AG08396 (cell line): ENCODE measurements at regions not wholly inside any gene's neighbourhood (a gene's known extent, or its start where the extent isn't known, plus 50 kb on each side); places are given as distances from the start of the nearest gene placed in this dataset.
"Not testable (repeated sequence)": the region's sequence is repeated elsewhere in the genome, so short reads cannot be mapped to it uniquely, and the experiment has no call there.

Experiments used
- DNase-seq: peaks from one replicate; pipeline ENCODE4 v3.0.0; 2012; ENCODE audit warnings: low spot score, mixed read lengths

- not testable (repeated sequence) for DNase-seq
These were observed 97.5 kb downstream of the ZNF664 start for GRCh38 chr12:124070394-124071074.

GRCh38 chr12:124071075-124071443 lies 98.0 kb downstream of the ZNF664 start:
- DNase-seq = no peak

- DNase-seq = no peak
These were observed 100.5 kb downstream of the ZNF664 start for GRCh38 chr12:124073356-124074035.

- DNase-seq = no peak
These were observed 102.8 kb downstream of the ZNF664 start for GRCh38 chr12:124075841-124076240.

GRCh38 chr12:124077701-124078100 lies 104.7 kb downstream of the ZNF664 start:
- no peak for DNase-seq

- DNase-seq = no peak
These were observed 105.8 kb downstream of the ZNF664 start for GRCh38 chr12:124078800-124079199.

- DNase-seq = no peak
These were observed 107.6 kb downstream of the ZNF664 start for GRCh38 chr12:124080649-124081048.

GRCh38 chr12:124082012-124082411 lies 109.0 kb downstream of the ZNF664 start:
- no peak for DNase-seq

- DNase-seq = no peak
These were observed 109.7 kb downstream of the ZNF664 start for GRCh38 chr12:124082687-124083086.

GRCh38 chr12:124083708-124084107 lies 110.7 kb downstream of the ZNF664 start:
- DNase-seq = no peak

- no peak for DNase-seq
These were observed 112.6 kb downstream of the ZNF664 start for GRCh38 chr12:124085419-124086296.

- DNase-seq = no peak
These were observed 113.4 kb downstream of the ZNF664 start for GRCh38 chr12:124086299-124086898.

GRCh38 chr12:124087266-124088051 lies 114.4 kb downstream of the ZNF664 start:
- DNase-seq = no peak

- no peak for DNase-seq
These were observed 115.3 kb downstream of the ZNF664 start for GRCh38 chr12:124088217-124088907.

- DNase-seq = not testable (repeated sequence)
These were observed 116.3 kb downstream of the ZNF664 start for GRCh38 chr12:124089181-124089914.

GRCh38 chr12:124091835-124092234 lies 118.8 kb downstream of the ZNF664 start:
- DNase-seq = no peak

GRCh38 chr12:124092532-124092931 lies 119.5 kb downstream of the ZNF664 start:
- DNase-seq = not testable (repeated sequence)

- no peak for DNase-seq
These were observed 120.3 kb downstream of the ZNF664 start for GRCh38 chr12:124093297-124093696.

GRCh38 chr12:124094188-124094587 lies 121.2 kb downstream of the ZNF664 start:
- no peak for DNase-seq

GRCh38 chr12:124094733-124095132 lies 121.7 kb downstream of the ZNF664 start:
- no peak for DNase-seq
